Ureter (tissue), 1 donor: ENCODE measurements at regions not wholly inside any gene's neighbourhood (a gene's known extent, or its start where the extent isn't known, plus 50 kb on each side); places are given as distances from the start of the nearest gene placed in this dataset.

Source experiments
- DNase-seq: peaks from one replicate; pipeline ENCODE4 v3.0.0-alpha.2; 2020; ENCODE audit warnings: low spot score
- donor health status: DM: yes; HTN: yes; CAD: no.

GRCh38 chr1:208298593-208299269 is 54.5 kb upstream of the PLXNA2 start:
- DNase-seq: no peak

GRCh38 chr1:208300084-208300770 is 56.0 kb upstream of the PLXNA2 start:
- no peak for DNase-seq

- DNase-seq: no peak
Observed at GRCh38 chr1:208302699-208303238, 58.6 kb upstream of the PLXNA2 start.

- DNase-seq: no peak
Observed at GRCh38 chr1:208303743-208304712, 59.8 kb upstream of the PLXNA2 start.

- DNase-seq: no peak
Observed at GRCh38 chr1:208308221-208308620, 64.0 kb upstream of the PLXNA2 start.

GRCh38 chr1:208309771-208310170 is 65.6 kb upstream of the PLXNA2 start:
- no peak for DNase-seq

- DNase-seq: no peak
Observed at GRCh38 chr1:208312706-208313105, 68.5 kb upstream of the PLXNA2 start.

- no peak for DNase-seq
Observed at GRCh38 chr1:208314431-208314830, 70.2 kb upstream of the PLXNA2 start.

- no peak for DNase-seq
Observed at GRCh38 chr1:208318150-208318734, 74.1 kb upstream of the PLXNA2 start.

- no peak for DNase-seq
Observed at GRCh38 chr1:208324005-208324404, 79.8 kb upstream of the PLXNA2 start.

GRCh38 chr1:208326033-208326432 is 81.8 kb upstream of the PLXNA2 start:
- no peak for DNase-seq

- no peak for DNase-seq
Observed at GRCh38 chr1:208329300-208329699, 85.1 kb upstream of the PLXNA2 start.

- DNase-seq: no peak
Observed at GRCh38 chr1:208332036-208332773, 88.0 kb upstream of the PLXNA2 start.

- DNase-seq: no peak
Observed at GRCh38 chr1:208332774-208333126, 88.6 kb upstream of the PLXNA2 start.

- DNase-seq: no peak
Observed at GRCh38 chr1:208333676-208334075, 89.5 kb upstream of the PLXNA2 start.

GRCh38 chr1:208335371-208336136 is 91.4 kb upstream of the PLXNA2 start:
- DNase-seq: no peak

GRCh38 chr1:208336137-208336518 is 91.9 kb upstream of the PLXNA2 start:
- DNase-seq: no peak

GRCh38 chr1:208339911-208340310 is 95.7 kb upstream of the PLXNA2 start:
- no peak for DNase-seq

- no peak for DNase-seq
Observed at GRCh38 chr1:208343226-208343625, 99.0 kb upstream of the PLXNA2 start.

- no peak for DNase-seq
Observed at GRCh38 chr1:208344202-208344857, 100.1 kb upstream of the PLXNA2 start.
